ENCODE measurements at regions not wholly inside any gene's neighbourhood (a gene's known extent, or its start where the extent isn't known, plus 50 kb on each side); places are given as distances from the start of the nearest gene placed in this dataset.

- TF ChIP-seq CTCF (CRISPR knock-in tag; IDR thresholded peaks at IDR 0.05): no peak
- no peak for TF ChIP-seq SYNCRIP (IDR thresholded peaks at IDR 0.05; ENCODE audit: insufficient read depth, low read depth, low read length)
- no peak for TF ChIP-seq FOSL1 (CRISPR knock-in tag; IDR thresholded peaks at IDR 0.05; ENCODE audit: borderline replicate concordance)
- no peak for TF ChIP-seq ZBTB46 (CRISPR knock-in tag; IDR thresholded peaks at IDR 0.05; ENCODE audit: borderline replicate concordance)
- no peak for TF ChIP-seq BHLHE40 (IDR thresholded peaks at IDR 0.05; ENCODE audit: low read length)
- no peak for TF ChIP-seq GMEB1 (CRISPR knock-in tag; IDR thresholded peaks at IDR 0.05; ENCODE audit: borderline replicate concordance)
- no peak for TF ChIP-seq GABPA (IDR thresholded peaks at IDR 0.05; ENCODE audit: low read depth, low read length)
- TF ChIP-seq GABPA (CRISPR knock-in tag; IDR thresholded peaks at IDR 0.05; ENCODE audit: low read depth): no peak
- TF ChIP-seq PATZ1 (CRISPR knock-in tag; IDR thresholded peaks at IDR 0.05): no peak
- no peak for TF ChIP-seq ZNF775 (CRISPR knock-in tag; IDR thresholded peaks at IDR 0.05; ENCODE audit: borderline replicate concordance)
- TF ChIP-seq TCF7L2 (IDR thresholded peaks at IDR 0.05; ENCODE audit: low read depth, low read length): no peak
- TF ChIP-seq PCBP2 (optimal IDR thresholded peaks at IDR 0.05; ENCODE audit: low read depth, low read length, poor library complexity, severe bottlenecking): no peak
Observed at GRCh38 chr4:181173046-181173445, 1070.2 kb upstream of the TENM3 start.

All from HepG2 (cell line).